ENCODE measurements at regions not wholly inside any gene's neighbourhood (a gene's known extent, or its start where the extent isn't known, plus 50 kb on each side); places are given as distances from the start of the nearest gene placed in this dataset.

- H2BK15ac ChIP-seq (replicated peaks; ENCODE audit: low read depth), result no peak overlapping the region
- no peak overlapping the region for H2AK5ac ChIP-seq (ENCODE audit: low read length)
- no peak overlapping the region for H3K9ac ChIP-seq (ENCODE audit: low read length)
- H3K27me3 ChIP-seq (ENCODE audit: insufficient read depth, low read length, poor library complexity), result no peaks in the 10 kb centered on the region
- H4K8ac ChIP-seq (ENCODE audit: low read depth, low read length), result no peak overlapping the region
- H3K4me2 ChIP-seq (ENCODE audit: low read length), result no peak overlapping the region
- no peaks in the 10 kb centered on the region for H3K4me1 ChIP-seq (ENCODE audit: control insufficient read depth, low read depth, low read length)
- H2BK5ac ChIP-seq (ENCODE audit: low read length), result no peak overlapping the region
- H3K79me1 ChIP-seq (ENCODE audit: low read length), result no peaks in the 10 kb centered on the region
- H3K4ac ChIP-seq (ENCODE audit: low read depth, low read length), result no peak overlapping the region
- no peak overlapping the region for H4K5ac ChIP-seq (ENCODE audit: low read length)
- H3K56ac ChIP-seq (ENCODE audit: low read length), result no peak overlapping the region
- no peak overlapping the region for H2BK120ac ChIP-seq (ENCODE audit: low read depth, low read length)
- no peak overlapping the region for H3K23ac ChIP-seq (ENCODE audit: low read length)
- DNase-seq, result no peak
- H3K36me3 ChIP-seq (ENCODE audit: control insufficient read depth, insufficient read depth, low read length), result no peaks in the 10 kb centered on the region
- no peak overlapping the region for H3K4me3 ChIP-seq (ENCODE audit: low read length)
- no peak overlapping the region for H3K18ac ChIP-seq (ENCODE audit: low read length)
- H3K27ac ChIP-seq (ENCODE audit: low read depth, low read length), result no peak overlapping the region
- no peaks in the 10 kb centered on the region for H3K79me2 ChIP-seq (ENCODE audit: control insufficient read depth, insufficient read depth, low read length)
These were observed 2816.6 kb downstream of the PCDH9 start for GRCh38 chr13:64413529-64413928.

GRCh38 chr13:64410276-64411053 lies 2819.7 kb downstream of the PCDH9 start:
- Histone ChIP-seq H3K18ac (ENCODE audit: low read length) (no peak overlapping the region), H3K4me2 (ENCODE audit: low read length) (no peak overlapping the region), H3K9ac (ENCODE audit: low read length) (no peak overlapping the region), H4K5ac (ENCODE audit: low read length) (no peak overlapping the region), H3K56ac (ENCODE audit: low read length) (no peak overlapping the region), H3K4ac (ENCODE audit: low read depth, low read length) (no peak overlapping the region), H3K79me1 (ENCODE audit: low read length) (no peaks in the 10 kb centered on the region), H3K4me3 (ENCODE audit: low read length) (no peak overlapping the region), H3K27me3 (ENCODE audit: insufficient read depth, low read length, poor library complexity) (no peaks in the 10 kb centered on the region), H2AK5ac (ENCODE audit: low read length) (no peak overlapping the region), H3K27ac (ENCODE audit: low read depth, low read length) (no peak overlapping the region), H2BK120ac (ENCODE audit: low read depth, low read length) (no peak overlapping the region), H2BK15ac (replicated peaks; ENCODE audit: low read depth) (no peak overlapping the region), H3K23ac (ENCODE audit: low read length) (no peak overlapping the region), H4K8ac (ENCODE audit: low read depth, low read length) (no peak overlapping the region), H2BK5ac (ENCODE audit: low read length) (no peak overlapping the region), H3K36me3 (ENCODE audit: control insufficient read depth, insufficient read depth, low read length) (no peaks in the 10 kb centered on the region), H3K79me2 (ENCODE audit: control insufficient read depth, insufficient read depth, low read length) (no peaks in the 10 kb centered on the region), H3K4me1 (ENCODE audit: control insufficient read depth, low read depth, low read length) (no peaks in the 10 kb centered on the region)
- no peak for DNase-seq
- no CpG with 5 or more reads among the region's 5 CpGs for WGBS (ENCODE audit: extremely low coverage, insufficient coverage, low lambda C conversion rate)

- H3K9ac ChIP-seq (ENCODE audit: low read length), result no peak overlapping the region
- H3K79me1 ChIP-seq (ENCODE audit: low read length), result no peaks in the 10 kb centered on the region
- no peak overlapping the region for H3K23ac ChIP-seq (ENCODE audit: low read length)
- no CpG with 5 or more reads among the region's 2 CpGs for WGBS (ENCODE audit: extremely low coverage, insufficient coverage, low lambda C conversion rate)
- H3K4me3 ChIP-seq (ENCODE audit: low read length), result no peak overlapping the region
- H3K18ac ChIP-seq (ENCODE audit: low read length), result no peak overlapping the region
- no peaks in the 10 kb centered on the region for H3K79me2 ChIP-seq (ENCODE audit: control insufficient read depth, insufficient read depth, low read length)
- H3K4ac ChIP-seq (ENCODE audit: low read depth, low read length), result no peak overlapping the region
- no peak overlapping the region for H4K8ac ChIP-seq (ENCODE audit: low read depth, low read length)
- H3K4me1 ChIP-seq (ENCODE audit: control insufficient read depth, low read depth, low read length), result no peaks in the 10 kb centered on the region
- H2BK120ac ChIP-seq (ENCODE audit: low read depth, low read length), result no peak overlapping the region
- H2AK5ac ChIP-seq (ENCODE audit: low read length), result no peak overlapping the region
- no peak overlapping the region for H4K5ac ChIP-seq (ENCODE audit: low read length)
- no peaks in the 10 kb centered on the region for H3K27me3 ChIP-seq (ENCODE audit: insufficient read depth, low read length, poor library complexity)
- no peak overlapping the region for H3K27ac ChIP-seq (ENCODE audit: low read depth, low read length)
- H3K36me3 ChIP-seq (ENCODE audit: control insufficient read depth, insufficient read depth, low read length), result no peaks in the 10 kb centered on the region
- no peak overlapping the region for H2BK5ac ChIP-seq (ENCODE audit: low read length)
- no peak overlapping the region for H3K56ac ChIP-seq (ENCODE audit: low read length)
- H2BK15ac ChIP-seq (replicated peaks; ENCODE audit: low read depth), result no peak overlapping the region
- DNase-seq, result no peak
- H3K4me2 ChIP-seq (ENCODE audit: low read length), result no peak overlapping the region
These were observed 2832.4 kb downstream of the PCDH9 start for GRCh38 chr13:64397701-64398100.

GRCh38 chr13:64377606-64378005 lies 2852.5 kb downstream of the PCDH9 start:
- H2AK5ac ChIP-seq (ENCODE audit: low read length), result no peak overlapping the region
- H2BK120ac ChIP-seq (ENCODE audit: low read depth, low read length), result no peak overlapping the region
- H3K18ac ChIP-seq (ENCODE audit: low read length), result no peak overlapping the region
- H3K9ac ChIP-seq (ENCODE audit: low read length), result no peak overlapping the region
- no peak overlapping the region for H4K8ac ChIP-seq (ENCODE audit: low read depth, low read length)
- no peaks in the 10 kb centered on the region for H3K79me2 ChIP-seq (ENCODE audit: control insufficient read depth, insufficient read depth, low read length)
- H3K4me2 ChIP-seq (ENCODE audit: low read length), result no peak overlapping the region
- H4K5ac ChIP-seq (ENCODE audit: low read length), result no peak overlapping the region
- no peaks in the 10 kb centered on the region for H3K79me1 ChIP-seq (ENCODE audit: low read length)
- no peak overlapping the region for H3K27ac ChIP-seq (ENCODE audit: low read depth, low read length)
- no peaks in the 10 kb centered on the region for H3K27me3 ChIP-seq (ENCODE audit: insufficient read depth, low read length, poor library complexity)
- no peaks in the 10 kb centered on the region for H3K4me1 ChIP-seq (ENCODE audit: control insufficient read depth, low read depth, low read length)
- no peaks in the 10 kb centered on the region for H3K36me3 ChIP-seq (ENCODE audit: control insufficient read depth, insufficient read depth, low read length)
- no peak overlapping the region for H3K56ac ChIP-seq (ENCODE audit: low read length)
- DNase-seq, result no peak
- H3K4me3 ChIP-seq (ENCODE audit: low read length), result no peak overlapping the region
- WGBS (ENCODE audit: extremely low coverage, insufficient coverage, low lambda C conversion rate), result no CpG with 5 or more reads among the region's 1 CpG
- no peak overlapping the region for H3K4ac ChIP-seq (ENCODE audit: low read depth, low read length)
- no peak overlapping the region for H3K23ac ChIP-seq (ENCODE audit: low read length)
- no peak overlapping the region for H2BK5ac ChIP-seq (ENCODE audit: low read length)
- no peak overlapping the region for H2BK15ac ChIP-seq (replicated peaks; ENCODE audit: low read depth)

GRCh38 chr13:64371461-64371860 lies 2858.7 kb downstream of the PCDH9 start:
- Histone ChIP-seq H2BK120ac (ENCODE audit: low read depth, low read length) (no peak overlapping the region), H3K23ac (ENCODE audit: low read length) (no peak overlapping the region), H3K4me1 (ENCODE audit: control insufficient read depth, low read depth, low read length) (no peaks in the 10 kb centered on the region), H3K79me1 (ENCODE audit: low read length) (no peaks in the 10 kb centered on the region), H3K27ac (ENCODE audit: low read depth, low read length) (no peak overlapping the region), H3K4ac (ENCODE audit: low read depth, low read length) (no peak overlapping the region), H3K27me3 (ENCODE audit: insufficient read depth, low read length, poor library complexity) (no peaks in the 10 kb centered on the region), H3K4me3 (ENCODE audit: low read length) (no peak overlapping the region), H3K4me2 (ENCODE audit: low read length) (no peak overlapping the region), H3K9ac (ENCODE audit: low read length) (no peak overlapping the region), H2BK5ac (ENCODE audit: low read length) (no peak overlapping the region), H3K36me3 (ENCODE audit: control insufficient read depth, insufficient read depth, low read length) (no peaks in the 10 kb centered on the region), H2AK5ac (ENCODE audit: low read length) (no peak overlapping the region), H3K56ac (ENCODE audit: low read length) (no peak overlapping the region), H4K5ac (ENCODE audit: low read length) (no peak overlapping the region), H2BK15ac (replicated peaks; ENCODE audit: low read depth) (no peak overlapping the region), H4K8ac (ENCODE audit: low read depth, low read length) (no peak overlapping the region), H3K79me2 (ENCODE audit: control insufficient read depth, insufficient read depth, low read length) (no peaks in the 10 kb centered on the region), H3K18ac (ENCODE audit: low read length) (no peak overlapping the region)
- WGBS (ENCODE audit: extremely low coverage, insufficient coverage, low lambda C conversion rate), result no CpG with 5 or more reads among the region's 2 CpGs
- no peak for DNase-seq

GRCh38 chr13:64371045-64371444 lies 2859.1 kb downstream of the PCDH9 start:
- no peaks in the 10 kb centered on the region for H3K36me3 ChIP-seq (ENCODE audit: control insufficient read depth, insufficient read depth, low read length)
- H2BK5ac ChIP-seq (ENCODE audit: low read length), result no peak overlapping the region
- no peaks in the 10 kb centered on the region for H3K79me1 ChIP-seq (ENCODE audit: low read length)
- H4K5ac ChIP-seq (ENCODE audit: low read length), result no peak overlapping the region
- no peak overlapping the region for H3K56ac ChIP-seq (ENCODE audit: low read length)
- no peak for DNase-seq
- H3K79me2 ChIP-seq (ENCODE audit: control insufficient read depth, insufficient read depth, low read length), result no peaks in the 10 kb centered on the region
- H2BK15ac ChIP-seq (replicated peaks; ENCODE audit: low read depth), result no peak overlapping the region
- H3K4me2 ChIP-seq (ENCODE audit: low read length), result no peak overlapping the region
- no peaks in the 10 kb centered on the region for H3K4me1 ChIP-seq (ENCODE audit: control insufficient read depth, low read depth, low read length)
- H3K4me3 ChIP-seq (ENCODE audit: low read length), result no peak overlapping the region
- no peak overlapping the region for H3K9ac ChIP-seq (ENCODE audit: low read length)
- no peak overlapping the region for H2BK120ac ChIP-seq (ENCODE audit: low read depth, low read length)
- no peak overlapping the region for H3K18ac ChIP-seq (ENCODE audit: low read length)
- no peaks in the 10 kb centered on the region for H3K27me3 ChIP-seq (ENCODE audit: insufficient read depth, low read length, poor library complexity)
- H4K8ac ChIP-seq (ENCODE audit: low read depth, low read length), result no peak overlapping the region
- no peak overlapping the region for H3K23ac ChIP-seq (ENCODE audit: low read length)
- no peak overlapping the region for H3K4ac ChIP-seq (ENCODE audit: low read depth, low read length)
- H2AK5ac ChIP-seq (ENCODE audit: low read length), result no peak overlapping the region
- no peak overlapping the region for H3K27ac ChIP-seq (ENCODE audit: low read depth, low read length)
